HG02840 (cell line): ENCODE measurements at regions not wholly inside any gene's neighbourhood (a gene's known extent, or its start where the extent isn't known, plus 50 kb on each side); places are given as distances from the start of the nearest gene placed in this dataset.
"Not testable (repeated sequence)": the region's sequence is repeated elsewhere in the genome, so short reads cannot be mapped to it uniquely, and the experiment has no call there.

Experiments used
- ATAC-seq: cut with Tn5 transposase; IDR thresholded peaks from one replicate; pipeline ENCODE4 v1.9.1; 2021; ENCODE audit warnings: mild to moderate bottlenecking, moderate library complexity, moderate number of reproducible peaks; ENCODE audit not compliant: unreplicated experiment, low FRiP score

DNA sequence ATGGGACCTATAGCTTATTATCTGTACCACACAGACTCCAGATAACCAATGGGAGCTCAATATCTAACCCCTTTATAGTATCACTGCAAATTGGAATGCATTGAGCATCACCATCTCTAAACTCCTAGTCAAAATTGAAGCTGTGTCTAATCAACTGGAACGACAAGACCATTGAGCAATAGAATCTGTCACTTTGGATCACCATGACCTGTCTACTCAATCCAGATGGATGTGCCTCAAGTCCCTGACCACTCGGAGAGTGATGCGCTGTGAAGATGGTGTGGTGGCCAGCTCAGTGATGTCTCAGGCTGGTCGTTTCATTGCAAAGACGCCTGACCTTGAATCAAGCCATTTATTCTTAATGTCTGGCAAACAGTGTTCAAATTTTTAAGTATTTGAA lies 160.5 kb downstream of the SEMA6D start:
- ATAC-seq, result no peak

DNA sequence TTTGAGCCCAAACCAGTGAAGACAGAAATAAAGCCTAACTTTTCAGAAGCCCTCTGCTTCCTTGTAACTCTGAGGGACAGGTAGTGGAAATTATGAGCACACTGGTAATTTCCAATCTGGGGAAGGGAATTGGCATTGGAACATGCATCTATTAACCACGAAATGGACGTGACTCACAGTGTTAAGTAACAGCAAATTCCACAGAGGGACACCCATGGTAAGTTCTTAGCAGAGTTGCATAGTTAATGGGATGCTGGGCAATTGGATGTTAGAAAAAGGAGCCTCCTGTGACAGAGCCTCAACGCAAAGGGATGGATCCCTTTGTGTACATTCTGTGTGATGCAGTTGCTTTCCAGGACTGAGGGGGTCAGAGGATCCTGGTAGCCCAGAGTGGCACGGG lies 168.6 kb downstream of the SEMA6D start:
- ATAC-seq, result no peak

- no peak for ATAC-seq
Observed at GRCh38 chr15:47887241-47887800, 170.0 kb downstream of the SEMA6D start.

- ATAC-seq, result no peak
Observed at GRCh38 chr15:47888385-47889100, 171.2 kb downstream of the SEMA6D start.

- no peak for ATAC-seq
Observed at GRCh38 chr15:47890397-47891150, 173.3 kb downstream of the SEMA6D start.

- ATAC-seq, result no peak
Observed at GRCh38 chr15:47897525-47897924, 180.2 kb downstream of the SEMA6D start.

- ATAC-seq, result no peak
Observed at GRCh38 chr15:47900751-47901150, 183.4 kb downstream of the SEMA6D start.

DNA sequence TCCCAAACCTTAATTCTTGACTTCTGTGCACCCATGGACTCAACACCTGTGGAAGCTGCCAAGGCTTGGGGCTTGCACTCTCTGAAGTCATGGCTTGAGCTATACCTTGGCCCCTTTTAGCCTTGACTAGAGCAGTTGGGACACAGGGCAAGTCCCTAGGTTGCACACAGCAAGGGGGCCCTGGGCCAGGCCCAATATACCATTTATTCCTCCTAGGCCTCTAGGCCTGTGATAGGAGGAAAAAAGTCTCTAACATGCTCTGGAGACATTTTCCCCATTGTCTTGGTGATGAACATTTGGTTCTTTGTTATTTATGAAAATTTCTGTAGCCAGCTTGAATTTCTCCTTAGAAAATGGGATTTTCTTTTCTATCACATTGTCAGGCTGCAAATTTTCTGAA lies 186.1 kb downstream of the SEMA6D start:
- no peak for ATAC-seq

GRCh38 chr15:47908486-47908885 lies 191.2 kb downstream of the SEMA6D start:
- ATAC-seq, result no peak

DNA sequence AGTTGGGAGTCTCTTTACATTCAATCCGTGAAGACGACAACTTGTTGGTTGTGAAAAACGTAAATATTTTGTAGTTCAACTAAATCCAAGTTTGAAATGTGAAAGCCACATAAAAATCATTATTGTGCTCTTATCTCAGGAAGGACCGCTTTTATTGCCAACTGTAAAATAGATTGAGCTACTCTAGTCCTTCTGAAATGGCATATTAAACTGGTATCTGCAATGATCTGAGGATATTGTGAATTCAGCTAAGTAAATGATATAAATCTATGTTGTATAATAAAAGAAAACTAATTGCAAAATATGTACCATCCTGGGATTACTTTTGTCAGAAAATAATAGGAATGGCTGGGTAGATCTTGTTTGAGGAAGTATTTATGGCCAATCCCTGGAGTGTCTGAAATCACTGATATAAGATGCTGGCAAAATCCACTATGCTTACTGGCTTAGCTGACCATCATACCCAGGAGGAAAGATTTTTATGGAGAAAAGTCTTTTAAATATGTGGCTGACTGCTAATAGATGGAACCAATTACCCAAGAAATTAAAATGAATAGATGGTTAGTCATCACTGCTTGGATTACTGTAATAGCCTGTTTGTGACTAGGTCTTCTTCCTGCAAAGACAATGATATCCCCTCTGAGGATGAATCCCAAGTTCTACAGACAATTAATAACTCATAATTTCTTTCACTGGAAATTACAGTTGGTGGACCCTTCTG lies 191.8 kb downstream of the SEMA6D start:
- no peak for ATAC-seq

DNA sequence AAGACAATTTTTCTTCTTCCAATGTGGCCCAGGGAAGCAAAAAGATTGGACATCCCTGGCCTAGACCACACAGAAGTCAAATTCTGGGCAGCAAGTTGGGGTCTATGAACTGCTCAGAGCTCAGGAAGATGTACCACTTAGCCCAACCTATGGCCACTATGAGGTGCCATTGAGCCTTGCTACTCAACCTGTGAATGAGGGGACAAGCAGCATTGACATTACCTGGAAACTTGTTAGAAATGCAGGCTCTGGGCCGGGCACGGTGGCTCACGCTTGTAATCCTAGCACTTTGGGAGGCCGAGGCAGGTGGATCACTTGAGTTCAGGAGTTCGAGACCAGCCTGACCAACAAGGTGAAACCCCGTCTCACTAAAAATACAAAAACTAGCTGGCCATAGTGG lies 195.6 kb downstream of the SEMA6D start:
- ATAC-seq, result not testable (repeated sequence)

GRCh38 chr15:47917881-47918280 lies 200.6 kb downstream of the SEMA6D start:
- ATAC-seq, result no peak

DNA sequence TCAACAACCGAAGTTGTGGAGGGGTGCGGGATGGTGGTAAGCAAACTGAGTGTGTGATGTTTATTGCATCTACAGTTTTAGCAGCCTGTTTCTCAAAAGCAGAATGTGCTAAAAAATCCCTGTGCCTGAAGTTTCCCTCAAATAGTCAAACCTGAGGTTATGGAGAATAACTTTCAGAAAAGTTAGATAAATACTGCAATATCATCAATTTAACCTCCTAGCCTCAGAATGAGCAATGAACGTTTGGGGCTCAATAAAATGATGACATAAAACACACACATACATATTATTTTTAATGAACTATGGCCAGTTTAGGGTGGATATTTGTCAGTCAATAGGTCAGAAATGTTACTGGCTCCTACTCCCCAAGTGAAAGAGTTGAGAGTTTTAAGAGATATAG lies 201.6 kb downstream of the SEMA6D start:
- ATAC-seq, result no peak

DNA sequence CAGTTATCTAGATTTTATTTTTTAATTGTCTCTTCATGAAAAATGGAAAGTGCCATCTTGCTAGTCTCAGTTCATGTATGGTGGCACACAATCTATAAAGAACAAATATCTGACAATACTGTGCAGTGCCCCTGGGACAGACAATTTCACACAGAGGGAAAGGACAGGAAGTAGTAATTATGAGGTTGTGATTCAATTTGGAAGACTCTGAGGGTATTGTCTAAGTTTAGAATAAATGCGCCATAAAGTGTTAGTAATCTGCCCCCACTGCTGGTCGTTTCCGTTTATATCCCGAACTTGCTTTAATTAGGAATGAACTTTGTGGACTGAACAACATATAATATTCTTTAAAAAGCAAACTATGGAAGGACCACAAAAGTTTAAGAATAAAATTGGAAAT lies 196.4 kb upstream of the SLC24A5 start:
- no peak for ATAC-seq

GRCh38 chr15:47929138-47929803 lies 191.5 kb upstream of the SLC24A5 start:
- ATAC-seq, result no peak

GRCh38 chr15:47932261-47932660 lies 188.5 kb upstream of the SLC24A5 start:
- no peak for ATAC-seq

DNA sequence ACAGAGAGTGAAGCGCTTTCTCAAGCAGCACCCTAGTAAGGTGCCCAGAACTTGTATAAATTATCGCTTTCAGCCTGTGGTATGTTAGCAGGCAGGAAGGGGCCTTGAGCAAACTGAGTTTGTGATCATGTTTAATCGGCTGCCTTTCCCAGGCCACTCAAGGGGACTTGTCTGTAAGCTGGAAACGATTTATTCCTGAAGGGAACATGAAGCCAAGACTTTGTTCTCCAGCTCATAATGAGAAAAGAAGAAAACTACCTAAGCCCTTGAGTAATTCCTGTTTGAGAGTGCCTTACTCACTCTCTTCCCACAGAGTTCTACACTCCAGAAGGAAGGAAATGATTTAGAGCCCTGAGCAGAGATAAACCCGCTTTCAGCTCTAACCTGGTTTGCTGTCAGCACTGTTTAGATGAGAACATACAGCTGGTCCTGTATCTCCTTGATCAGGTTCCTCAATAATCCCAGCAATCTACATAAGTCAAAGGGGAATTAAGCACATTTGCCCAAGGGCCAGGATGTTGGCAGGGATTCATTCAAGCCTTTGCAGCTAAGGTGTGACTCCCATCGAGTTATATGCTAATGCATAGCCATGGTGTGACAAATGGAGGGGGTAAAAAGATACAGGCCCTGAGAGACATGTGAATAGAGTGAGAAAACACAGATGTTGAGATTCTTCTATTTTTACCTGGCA lies 187.7 kb upstream of the SLC24A5 start:
- ATAC-seq, result no peak

DNA sequence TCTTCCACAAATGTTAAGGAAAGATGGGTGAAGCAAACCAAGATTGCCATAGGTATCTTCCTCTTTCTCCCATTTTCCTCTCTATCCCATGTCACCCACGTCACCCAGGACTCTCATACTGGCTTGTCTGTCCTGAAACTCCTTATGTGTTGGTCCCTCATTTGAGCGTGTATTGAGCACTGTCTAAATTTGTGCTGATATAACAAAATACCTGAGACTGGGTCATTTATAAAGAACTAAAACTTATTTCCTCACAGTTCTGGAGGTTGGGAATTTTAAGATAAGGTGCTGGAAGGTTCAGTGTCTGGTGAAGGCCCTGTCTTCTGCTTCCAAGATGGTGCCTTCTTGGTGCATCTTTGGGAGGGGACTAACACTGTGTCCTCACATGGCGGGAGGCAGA lies 186.9 kb upstream of the SLC24A5 start:
- ATAC-seq, result no peak

DNA sequence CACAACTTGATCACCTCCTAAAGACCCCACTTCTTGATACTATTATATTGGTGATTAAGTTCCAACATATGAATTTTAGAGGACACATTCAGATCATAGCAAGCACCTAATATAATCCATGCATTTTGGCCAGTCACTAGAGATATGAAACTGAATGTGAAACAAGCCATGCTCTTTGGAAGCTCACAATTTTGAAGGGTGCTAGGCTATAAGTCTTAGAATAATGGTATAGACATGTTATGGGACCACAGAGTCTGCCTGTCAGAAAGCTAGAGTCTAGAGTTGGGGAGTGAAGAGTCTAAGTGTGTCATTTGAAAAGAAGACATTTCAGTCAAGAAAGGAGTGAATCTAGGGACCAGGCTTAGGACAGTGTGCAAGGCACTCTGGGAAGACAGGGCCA lies 186.4 kb upstream of the SLC24A5 start:
- ATAC-seq, result no peak

- ATAC-seq, result no peak
Observed at GRCh38 chr15:47937834-47938233, 183.0 kb upstream of the SLC24A5 start.
